ENCODE measurements at regions not wholly inside any gene's neighbourhood (a gene's known extent, or its start where the extent isn't known, plus 50 kb on each side); places are given as distances from the start of the nearest gene placed in this dataset.

GRCh38 chr7:12963435-12963834 is 276.0 kb downstream of the ARL4A start:
- TF ChIP-seq TAF1 (IDR thresholded peaks at IDR 0.05; ENCODE audit: borderline replicate concordance, low read depth, low read length) = no peak
- TF ChIP-seq POLR2AphosphoS5 (IDR thresholded peaks at IDR 0.05; ENCODE audit: low read depth, low read length) = no peak
- no peak for TF ChIP-seq POLR2A (IDR thresholded peaks at IDR 0.05; ENCODE audit: low read depth, low read length)

Measured in GM12892 (cell line).